ENCODE measurements at regions not wholly inside any gene's neighbourhood (a gene's known extent, or its start where the extent isn't known, plus 50 kb on each side); places are given as distances from the start of the nearest gene placed in this dataset.
"Not testable (repeated sequence)": the region's sequence is repeated elsewhere in the genome, so short reads cannot be mapped to it uniquely, and the experiment has no call there.

GRCh38 chr22:23460517-23461031 is 119.5 kb downstream of the IGLL1 start:
- not testable (repeated sequence) for DNase-seq (ENCODE audit: low read depth in 2 of 2)

- not testable (repeated sequence) for DNase-seq (ENCODE audit: low read depth in 2 of 2)
Measured at GRCh38 chr22:23459645-23460516, 120.2 kb downstream of the IGLL1 start.

- no peak for DNase-seq (ENCODE audit: low read depth in 2 of 2)
Measured at GRCh38 chr22:23458663-23459541, 121.2 kb downstream of the IGLL1 start.

- DNase-seq (ENCODE audit: low read depth in 2 of 2) = no peak
Measured at GRCh38 chr22:23457380-23457985, 122.6 kb downstream of the IGLL1 start.

- DNase-seq (ENCODE audit: low read depth in 2 of 2) = not testable (repeated sequence)
Measured at GRCh38 chr22:23456666-23457379, 123.3 kb downstream of the IGLL1 start.

GRCh38 chr22:23454345-23454744 is 125.7 kb downstream of the IGLL1 start:
- not testable (repeated sequence) for DNase-seq (ENCODE audit: low read depth in 2 of 2)

- DNase-seq (ENCODE audit: low read depth in 2 of 2) = no peak
Measured at GRCh38 chr22:23453277-23453676, 126.8 kb downstream of the IGLL1 start.

GRCh38 chr22:23452231-23453010 is 127.7 kb downstream of the IGLL1 start:
- no peak for DNase-seq (ENCODE audit: low read depth in 2 of 2)

- not testable (repeated sequence) for DNase-seq (ENCODE audit: low read depth in 2 of 2)
Measured at GRCh38 chr22:23451452-23452230, 128.4 kb downstream of the IGLL1 start.

GRCh38 chr22:23450821-23451220 is 129.3 kb downstream of the IGLL1 start:
- DNase-seq (ENCODE audit: low read depth in 2 of 2) = not testable (repeated sequence)

- DNase-seq (ENCODE audit: low read depth in 2 of 2) = no peak
Measured at GRCh38 chr22:23450434-23450795, 129.7 kb downstream of the IGLL1 start.

- DNase-seq (ENCODE audit: low read depth in 2 of 2) = not testable (repeated sequence)
Measured at GRCh38 chr22:23449748-23450433, 130.2 kb downstream of the IGLL1 start.

- DNase-seq (ENCODE audit: low read depth in 2 of 2) = not testable (repeated sequence)
Measured at GRCh38 chr22:23448499-23449288, 131.4 kb downstream of the IGLL1 start.

GRCh38 chr22:23446796-23447350 is 133.2 kb downstream of the IGLL1 start:
- DNase-seq (ENCODE audit: low read depth in 2 of 2) = no peak

GRCh38 chr22:23446194-23446593 is 133.9 kb downstream of the IGLL1 start:
- DNase-seq (ENCODE audit: low read depth in 2 of 2) = not testable (repeated sequence)

GRCh38 chr22:23443905-23444304 is 136.2 kb downstream of the IGLL1 start:
- not testable (repeated sequence) for DNase-seq (ENCODE audit: low read depth in 2 of 2)

GRCh38 chr22:23439581-23439980 is 140.5 kb downstream of the IGLL1 start:
- DNase-seq (ENCODE audit: low read depth in 2 of 2) = not testable (repeated sequence)

- no peak for DNase-seq (ENCODE audit: low read depth in 2 of 2)
Measured at GRCh38 chr22:23438216-23438615, 141.9 kb downstream of the IGLL1 start.
